Transverse colon (tissue), 4 donors: ENCODE measurements at regions not wholly inside any gene's neighbourhood (a gene's known extent, or its start where the extent isn't known, plus 50 kb on each side); places are given as distances from the start of the nearest gene placed in this dataset.

Experiments
- DNase-seq: peaks from one replicate; pipeline ENCODE4 v3.0.0-alpha.2; 2019
- H3K27ac ChIP-seq, 4 donors: fragments of 200-600 bp; sonication (generic); 2 replicates each; pipeline ENCODE4 v1.5.1; 2016 to 2018; ENCODE audit warnings: inconsistent platforms in 4 of 4
- H3K27me3 ChIP-seq: fragments of 200-600 bp; sonication (generic); 2 replicates; pipeline ENCODE4 v1.5.1; 2017; ENCODE audit warnings: inconsistent platforms
- H3K36me3 ChIP-seq, 4 donors: fragments of 200-600 bp; sonication (generic); 2 replicates each; pipeline ENCODE4 v1.5.1; 2017 to 2019; ENCODE audit warnings: inconsistent platforms in 4 of 4
- H3K4me1 ChIP-seq, 4 donors: fragments of 200-600 bp; sonication (generic); 2 replicates each; pipeline ENCODE4 v1.5.1; 2017 to 2020; ENCODE audit warnings: inconsistent platforms in 4 of 4
- H3K4me3 ChIP-seq, 4 donors: fragments of 200-600 bp; sonication (generic); 1 replicate in 1 of 4; 2 replicates in 3 of 4; pipeline versions ENCODE4 v1.5.1 to v1.6.1; 2017 to 2019; ENCODE audit warnings: inconsistent platforms in 4 of 4
- H3K9me3 ChIP-seq, 2 donors: fragments of 200-600 bp; sonication (generic); 2 replicates each; pipeline ENCODE4 v1.5.1; 2017 to 2019; ENCODE audit warnings: inconsistent platforms in 2 of 2
- CTCF ChIP-seq, 5 experiments: fragments of 200-600 bp in 3 of 5; fragments of 450-650 bp in 2 of 5; sonication (generic) in 3 of 5; IDR thresholded peaks; 1 replicate in 2 of 5; 2 replicates in 3 of 5; pipeline ENCODE4 v1.5.1; 2016 to 2017; ENCODE audit warnings: antibody characterized with exemption in 5 of 5, inconsistent platforms in 3 of 5, mild to moderate bottlenecking in 2 of 5, moderate library complexity in 1 of 5
- EP300 ChIP-seq: sonication (generic); formaldehyde crosslinking; IDR thresholded peaks from one replicate; pipeline ENCODE4 v1.6.1; 2017; ENCODE audit warnings: antibody characterized with exemption, low read depth
- POLR2A ChIP-seq: fragments of 450-650 bp; IDR thresholded peaks from one replicate; pipeline ENCODE4 v1.6.1; 2016; ENCODE audit warnings: antibody characterized with exemption, mild to moderate bottlenecking, moderate library complexity
- POLR2AphosphoS5 ChIP-seq, 3 donors: sonication (generic); formaldehyde crosslinking; IDR thresholded peaks; one replicate each; pipeline ENCODE4 v1.6.1; 2016; ENCODE audit warnings: antibody characterized with exemption in 3 of 3
- WGBS, 2 donors: methylation state at CpG; one replicate each; pipeline ENCODE4 v1.1.5; 2018; ENCODE audit warnings: low coverage in 1 of 2; 5-methylcytosine and 5-hydroxymethylcytosine counted together
- in situ Hi-C, 4 donors: fragments of 200-750 bp; cut with MboI; loops; one replicate each; pipeline versions ENCODE4 v1.15.0 to v1.15.1; 2017; ENCODE audit warnings: low sequenced_read_pairs in 3 of 4, low pct_ligation_motif_present in 1 of 4, low pct_unique_long_range_greater_than_20kb in 1 of 4
- intact Hi-C: fragments of 100-400 bp; cut with DNase I; formaldehyde crosslinking; loops from one replicate; pipeline ENCODE4 v1.15.1; 2023; ENCODE audit warnings: low total_unique reads

GRCh38 chr4:33357121-33357520 lies 2637.0 kb downstream of the PCDH7 start:
- Histone ChIP-seq H3K36me3 (no peaks in the 10 kb centered on the region), H3K4me1 (no peaks in the 10 kb centered on the region), H3K27ac (no peak overlapping the region), H3K27me3 (no peaks in the 10 kb centered on the region), H3K9me3 (no peaks in the 10 kb centered on the region), H3K4me3 (no peak overlapping the region)
- no peak for DNase-seq
- intact Hi-C loops, result no loop called here
- 0 to 55% methylated on average over 1 of the region's 1 CpG for WGBS, 2 donors
- in situ Hi-C loops, result no loop called here
- TF ChIP-seq POLR2A (no peak), CTCF (IDR thresholded peaks at IDR 0.05) (no peak), EP300 (no peak), POLR2AphosphoS5 (IDR thresholded peaks at IDR 0.05) (no peak)

DNA sequence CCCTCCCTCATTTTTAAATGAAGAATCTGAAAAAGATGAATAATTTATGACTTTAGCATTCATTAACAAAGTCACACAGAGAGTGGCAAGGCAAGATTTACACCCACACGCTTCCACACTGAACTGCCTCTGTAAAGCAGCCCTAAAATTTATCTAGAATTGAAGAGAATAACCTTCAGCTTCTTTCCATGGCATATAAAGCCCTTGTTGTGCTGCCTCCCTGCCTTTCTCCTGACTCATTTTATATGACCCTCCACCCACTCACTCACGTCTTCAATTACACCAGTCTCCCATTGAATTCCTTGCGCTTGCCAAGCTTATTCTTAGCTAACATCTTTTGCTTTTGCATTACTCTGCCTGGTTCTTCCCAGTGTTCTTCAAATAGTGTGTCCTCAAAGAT lies 2649.3 kb downstream of the PCDH7 start:
- no peak overlapping the region for H3K4me3 ChIP-seq
- intact Hi-C loops, result no loop called here
- in situ Hi-C loops, result no loop called here
- no peaks in the 10 kb centered on the region for H3K4me1 ChIP-seq
- H3K36me3 ChIP-seq, result no peaks in the 10 kb centered on the region
- no peak overlapping the region for H3K27ac ChIP-seq
- TF ChIP-seq EP300 (no peak), CTCF (IDR thresholded peaks at IDR 0.05) (no peak), POLR2A (no peak), POLR2AphosphoS5 (IDR thresholded peaks at IDR 0.05) (no peak)
- DNase-seq, result no peak
- H3K9me3 ChIP-seq, result peaks cover 0 to 9% of the 10 kb centered on the region in 2 donors
- no peaks in the 10 kb centered on the region for H3K27me3 ChIP-seq
- WGBS, 2 donors, result 38 to 40% methylated on average over 3 of the region's 3 CpGs

DNA sequence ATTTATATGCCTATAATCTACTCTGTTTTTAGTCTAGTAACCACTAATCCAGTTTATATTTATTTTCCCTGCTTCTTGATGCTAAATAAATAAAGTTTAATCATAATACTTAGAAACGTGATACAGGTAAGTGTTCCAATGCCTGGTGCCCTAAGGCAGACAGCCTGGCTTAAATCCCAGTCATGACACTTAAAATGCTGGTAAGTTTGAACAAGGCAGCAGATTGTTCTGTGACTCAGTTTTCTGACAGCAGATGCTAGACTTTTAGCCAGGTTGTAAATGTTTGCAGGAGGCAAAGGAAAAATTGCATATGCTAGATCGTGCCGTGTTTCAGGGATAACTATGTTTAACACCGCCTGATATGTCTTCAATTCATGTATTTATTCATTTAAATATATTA lies 2661.6 kb downstream of the PCDH7 start:
- Histone ChIP-seq H3K4me1 (no peaks in the 10 kb centered on the region), H3K9me3 (peaks cover 6 to 10% of the 10 kb centered on the region in 2 donors), H3K4me3 (no peak overlapping the region), H3K27me3 (no peaks in the 10 kb centered on the region), H3K36me3 (no peaks in the 10 kb centered on the region), H3K27ac (no peak overlapping the region)
- in situ Hi-C loops, result no loop called here
- TF ChIP-seq EP300 (no peak), CTCF (IDR thresholded peaks at IDR 0.05) (no peak), POLR2A (no peak), POLR2AphosphoS5 (IDR thresholded peaks at IDR 0.05) (no peak)
- 71 to 77% methylated on average over 4 of the region's 4 CpGs for WGBS, 2 donors
- intact Hi-C loops, result no loop called here
- DNase-seq, result no peak

DNA sequence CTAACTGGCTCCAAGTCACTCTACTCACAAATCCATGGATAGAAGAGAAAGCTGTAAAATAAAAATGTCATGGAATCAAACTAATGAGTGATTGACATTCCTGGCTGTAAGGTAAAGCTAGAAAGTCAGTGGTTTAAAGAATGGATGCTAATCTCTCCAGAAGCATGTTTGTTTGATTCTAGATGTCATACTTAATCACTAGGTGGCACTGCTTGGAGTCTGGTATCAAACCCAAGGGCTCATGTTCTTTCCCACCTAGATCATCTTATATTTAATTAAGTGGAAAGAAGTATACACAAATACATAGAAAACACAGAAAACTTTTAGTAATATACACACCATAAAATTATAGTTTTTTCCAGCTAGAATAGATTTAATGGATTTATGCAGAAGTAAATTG lies 2666.6 kb downstream of the PCDH7 start:
- no peaks in the 10 kb centered on the region for H3K27me3 ChIP-seq
- H3K27ac ChIP-seq, result no peak overlapping the region
- no peaks in the 10 kb centered on the region for H3K36me3 ChIP-seq
- H3K4me3 ChIP-seq, result no peak overlapping the region
- H3K4me1 ChIP-seq, result no peaks in the 10 kb centered on the region
- in situ Hi-C loops (no loop called here), intact Hi-C loops (no loop called here)
- no peak for DNase-seq
- H3K9me3 ChIP-seq, result peaks cover 6 to 10% of the 10 kb centered on the region in 2 donors
- TF ChIP-seq EP300 (no peak), POLR2AphosphoS5 (IDR thresholded peaks at IDR 0.05) (no peak), POLR2A (no peak), CTCF (IDR thresholded peaks at IDR 0.05) (no peak)
